SK-N-MC (cell line): ENCODE measurements at regions not wholly inside any gene's neighbourhood (a gene's known extent, or its start where the extent isn't known, plus 50 kb on each side); places are given as distances from the start of the nearest gene placed in this dataset.

Experiments
- DNase-seq: peaks from one replicate; pipeline ENCODE4 v3.0.0-alpha.2; 2011; ENCODE audit warnings: low read depth, low spot score
- H3K27ac ChIP-seq: fragments of 200-600 bp; sonication (generic); 2 replicates; pipeline ENCODE4 v1.5.1; 2016; ENCODE audit warnings: mixed run types
- H3K36me3 ChIP-seq: fragments of 200-600 bp; sonication (generic); 2 replicates; pipeline ENCODE4 v1.6.1; 2017; ENCODE audit warnings: antibody characterized with exemption, low read length, mixed read lengths; ENCODE audit not compliant: insufficient read depth
- H3K4me3 ChIP-seq: fragments of 200-600 bp; sonication (generic); 2 replicates; pipeline ENCODE4 v1.5.1; 2016
- H3K9ac ChIP-seq: fragments of 200-600 bp; sonication (generic); 2 replicates; pipeline ENCODE4 v1.8.0; 2017; ENCODE audit warnings: mixed run types, mixed read lengths; ENCODE audit not compliant: insufficient read length
- H3K9me3 ChIP-seq: fragments of 200-600 bp; sonication (generic); 2 replicates; pipeline ENCODE4 v1.6.1; 2017; ENCODE audit warnings: low read depth, mild to moderate bottlenecking, antibody characterized with exemption, low read length, moderate library complexity, mixed read lengths
- EZH2 ChIP-seq: fragments of 200-600 bp; sonication (generic); IDR thresholded peaks from one replicate; pipeline ENCODE4 v1.6.1; 2017; ENCODE audit warnings: antibody characterized with exemption
- FOXP2 ChIP-seq: optimal IDR thresholded peaks from 2 replicates; pipeline ENCODE3; 2011; ENCODE audit warnings: mild to moderate bottlenecking, moderate library complexity; ENCODE audit not compliant: insufficient read depth; ENCODE audit errors: extremely low read length, control extremely low read depth
- POLR2AphosphoS5 ChIP-seq: IDR thresholded peaks from 2 replicates; pipeline ENCODE4 v1.6.1; 2012; ENCODE audit warnings: mild to moderate bottlenecking, low read depth, low read length, borderline replicate concordance

DNA sequence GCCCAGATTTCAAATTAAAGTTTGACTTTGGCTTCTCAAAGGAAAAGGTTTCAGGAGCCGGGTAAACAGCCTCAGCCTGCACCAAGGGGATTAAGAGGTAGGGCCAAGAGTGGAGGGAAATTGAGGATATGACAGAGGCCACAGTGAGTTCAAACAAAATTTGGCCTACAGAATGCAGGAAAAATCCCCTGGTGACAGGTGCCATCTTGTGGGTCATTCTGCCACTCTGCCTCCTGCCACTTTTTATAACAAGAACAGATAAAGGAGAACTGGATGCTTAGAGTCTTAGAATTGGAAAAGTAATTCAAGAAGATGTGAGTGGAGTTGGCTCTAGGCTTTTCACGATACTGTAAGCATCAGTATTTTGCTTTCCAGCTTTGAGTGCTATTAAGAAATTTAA is 253.2 kb downstream of the NR2F2 start:
- Histone ChIP-seq H3K9ac (no peak overlapping the region), H3K4me3 (no peak overlapping the region), H3K27ac (no peak overlapping the region), H3K36me3 (no peaks in the 10 kb centered on the region), H3K9me3 (no peaks in the 10 kb centered on the region)
- DNase-seq, result no peak
- TF ChIP-seq FOXP2, result no peak

DNA sequence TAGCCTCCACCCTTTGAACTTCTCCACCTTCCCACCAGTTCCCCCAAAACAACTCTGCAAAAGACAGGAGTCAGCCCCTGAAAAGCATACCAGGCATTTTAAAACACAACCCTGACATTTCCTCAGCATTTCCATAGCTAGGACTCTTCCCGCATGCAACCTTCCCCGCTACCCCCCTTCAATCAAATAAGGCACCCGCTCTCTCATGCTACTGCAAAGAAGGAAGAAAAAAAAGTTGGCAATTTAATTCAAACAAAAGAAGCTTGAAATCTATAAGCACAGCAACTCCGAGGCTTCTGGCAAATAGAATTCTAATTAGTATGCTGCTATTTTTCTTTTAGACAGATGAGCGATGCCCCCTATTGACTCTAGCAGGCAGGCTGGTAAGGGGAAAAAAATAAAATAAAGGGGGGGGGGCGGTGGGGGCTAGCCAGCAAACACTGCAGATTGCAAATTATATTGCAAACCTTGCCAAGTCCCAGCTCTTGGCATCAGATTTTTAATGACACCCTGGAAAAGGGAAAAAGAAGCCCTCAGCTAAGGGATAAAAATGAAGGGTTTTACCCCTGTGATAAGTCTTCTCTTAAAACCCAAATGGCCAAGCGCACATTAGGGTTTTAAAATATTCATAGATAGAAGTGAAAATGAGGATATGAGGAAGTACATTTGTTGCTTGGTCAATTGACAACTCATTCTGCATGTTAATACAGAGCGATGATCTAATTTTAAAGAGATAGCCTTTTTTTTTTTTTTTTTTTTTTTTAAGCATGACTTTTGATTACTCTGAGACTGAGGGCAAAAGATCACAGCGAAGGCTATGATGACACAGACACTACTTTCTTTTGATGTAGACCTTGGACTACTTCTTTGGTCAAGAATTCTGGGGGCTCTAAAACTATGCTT is 255.2 kb downstream of the NR2F2 start:
- Histone ChIP-seq H3K36me3 (no peaks in the 10 kb centered on the region), H3K4me3 (no peak overlapping the region), H3K27ac (no peak overlapping the region), H3K9ac (no peak overlapping the region), H3K9me3 (no peaks in the 10 kb centered on the region)
- TF ChIP-seq EZH2, result no peak
- no peak for TF ChIP-seq FOXP2
- no peak for TF ChIP-seq POLR2AphosphoS5
- DNase-seq, result no peak

DNA sequence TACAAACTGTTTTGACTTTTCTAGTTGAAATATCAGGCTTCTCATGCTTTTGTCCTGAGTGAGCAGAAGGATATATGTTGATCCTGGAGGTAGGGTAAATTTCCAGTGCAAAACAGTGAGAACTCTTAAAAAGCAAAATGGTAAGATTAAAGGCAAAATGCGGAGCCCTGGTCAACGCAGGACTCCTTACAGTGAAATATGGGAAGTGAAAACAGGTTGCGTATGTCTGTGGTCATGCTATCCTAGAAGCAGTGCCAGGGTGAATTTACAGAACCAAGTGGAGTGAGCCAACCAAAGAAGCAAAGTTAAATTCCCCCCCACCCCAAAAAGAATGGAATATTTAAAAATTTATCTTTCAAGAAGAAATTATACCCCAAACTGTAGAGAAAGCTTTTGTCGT is 256.4 kb downstream of the NR2F2 start:
- Histone ChIP-seq H3K9me3 (no peaks in the 10 kb centered on the region), H3K27ac (no peak overlapping the region), H3K4me3 (no peak overlapping the region), H3K9ac (no peak overlapping the region), H3K36me3 (no peaks in the 10 kb centered on the region)
- no peak for TF ChIP-seq POLR2AphosphoS5
- no peak for DNase-seq

DNA sequence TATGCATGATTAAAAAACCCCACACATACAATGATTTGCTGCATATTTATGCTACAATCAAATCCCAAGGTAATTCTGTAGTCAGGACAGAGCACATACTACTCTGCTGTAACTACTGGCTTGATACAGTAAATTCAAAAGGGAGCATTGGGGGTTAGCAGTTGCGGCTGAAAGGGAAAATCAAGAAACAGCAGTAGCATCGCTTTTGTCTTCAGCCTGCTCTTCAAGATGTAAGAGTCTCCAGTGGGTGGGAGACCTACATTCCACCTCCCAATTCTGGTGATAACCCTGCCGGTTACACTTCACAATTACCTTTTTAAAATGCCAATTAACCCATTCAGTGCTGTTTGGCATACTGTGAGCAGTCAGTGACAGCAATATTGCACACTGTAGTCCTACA is 259.4 kb downstream of the NR2F2 start:
- TF ChIP-seq EZH2, result no peak
- no peak for TF ChIP-seq POLR2AphosphoS5
- TF ChIP-seq FOXP2, result no peak
- H3K9me3 ChIP-seq, result no peaks in the 10 kb centered on the region
- no peak for DNase-seq

GRCh38 chr15:96593735-96594134 is 263.2 kb downstream of the NR2F2 start:
- Histone ChIP-seq H3K4me3 (no peak overlapping the region), H3K36me3 (no peaks in the 10 kb centered on the region), H3K9me3 (no peaks in the 10 kb centered on the region), H3K9ac (no peak overlapping the region), H3K27ac (no peak overlapping the region)
- no peak for TF ChIP-seq EZH2
- no peak for TF ChIP-seq POLR2AphosphoS5
- TF ChIP-seq FOXP2, result no peak
- DNase-seq, result no peak

More for the DNA sequence above, 259.4 kb downstream of the NR2F2 start:
- Histone ChIP-seq H3K36me3 (no peaks in the 10 kb centered on the region), H3K9ac (no peak overlapping the region), H3K4me3 (no peak overlapping the region), H3K27ac (no peak overlapping the region)

- DNase-seq, result no peak
- H3K9ac ChIP-seq, result no peak overlapping the region
- H3K27ac ChIP-seq, result no peak overlapping the region
- no peaks in the 10 kb centered on the region for H3K9me3 ChIP-seq
- no peak for TF ChIP-seq EZH2
- no peak for TF ChIP-seq POLR2AphosphoS5
- no peak for TF ChIP-seq FOXP2
- H3K4me3 ChIP-seq, result no peak overlapping the region
- no peaks in the 10 kb centered on the region for H3K36me3 ChIP-seq
Observed at GRCh38 chr15:96595951-96596350, 265.5 kb downstream of the NR2F2 start.

GRCh38 chr15:96598514-96598913 is 268.0 kb downstream of the NR2F2 start:
- Histone ChIP-seq H3K9ac (no peak overlapping the region), H3K4me3 (no peak overlapping the region), H3K9me3 (no peaks in the 10 kb centered on the region), H3K36me3 (no peaks in the 10 kb centered on the region), H3K27ac (no peak overlapping the region)
- no peak for DNase-seq
- TF ChIP-seq FOXP2, result no peak
- TF ChIP-seq POLR2AphosphoS5, result no peak
- no peak for TF ChIP-seq EZH2

GRCh38 chr15:96599268-96599667 is 268.8 kb downstream of the NR2F2 start:
- TF ChIP-seq EZH2 (no peak), POLR2AphosphoS5 (no peak), FOXP2 (no peak)
- DNase-seq, result no peak
- no peaks in the 10 kb centered on the region for H3K36me3 ChIP-seq
- H3K4me3 ChIP-seq, result no peak overlapping the region
- H3K9me3 ChIP-seq, result no peaks in the 10 kb centered on the region
- H3K27ac ChIP-seq, result no peak overlapping the region
- no peak overlapping the region for H3K9ac ChIP-seq

DNA sequence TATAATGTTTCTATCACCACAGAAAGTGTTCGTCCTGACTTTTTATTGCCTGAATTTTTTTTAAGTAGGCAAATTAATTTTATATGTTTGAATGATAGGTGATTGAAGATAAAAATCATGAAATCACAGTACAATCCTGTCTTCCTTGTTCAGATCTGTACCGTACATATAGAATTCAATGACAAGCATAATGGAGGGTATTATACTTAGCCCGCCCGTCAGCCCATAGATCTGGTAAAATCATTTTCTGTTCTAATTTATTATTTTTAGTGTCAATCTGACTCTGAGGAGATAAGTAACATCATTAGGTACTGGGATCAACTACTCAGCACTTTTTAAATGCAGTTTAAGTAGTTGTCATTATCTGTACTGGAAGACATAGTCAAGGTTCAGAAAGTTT is 269.9 kb downstream of the NR2F2 start:
- DNase-seq, result no peak
- H3K4me3 ChIP-seq, result no peak overlapping the region
- H3K9me3 ChIP-seq, result no peaks in the 10 kb centered on the region
- no peak for TF ChIP-seq FOXP2
- no peak for TF ChIP-seq POLR2AphosphoS5
- no peak for TF ChIP-seq EZH2
- no peak overlapping the region for H3K9ac ChIP-seq
- no peaks in the 10 kb centered on the region for H3K36me3 ChIP-seq
- no peak overlapping the region for H3K27ac ChIP-seq
